Spleen (tissue), 7 donors: ENCODE measurements at regions not wholly inside any gene's neighbourhood (a gene's known extent, or its start where the extent isn't known, plus 50 kb on each side); places are given as distances from the start of the nearest gene placed in this dataset.

Experiments
- POLR2A ChIP-seq, 3 donors: fragments of 450-650 bp; IDR thresholded peaks; one replicate each; pipeline ENCODE4 v1.5.1; 2017; ENCODE audit warnings: antibody characterized with exemption in 3 of 3, mild to moderate bottlenecking in 1 of 3
- POLR2AphosphoS5 ChIP-seq, 3 donors: sonication (generic); formaldehyde crosslinking; IDR thresholded peaks; one replicate each; pipeline ENCODE4 v1.5.1; 2017; ENCODE audit warnings: antibody characterized with exemption in 3 of 3
- TF ChIP-seq, protein P1 (sequence below), 11 experiments: fragments of 200-600 bp in 7 of 11; fragments of 450-650 bp in 4 of 11; sonication (generic) in 4 of 11; IDR thresholded peaks in 8 of 11; conservative IDR thresholded peaks in 3 of 11; 1 replicate in 7 of 11; 2 replicates in 4 of 11; pipeline versions ENCODE4 v1.4.0 to v1.8.0; 2016 to 2021; ENCODE audit warnings: antibody characterized with exemption in 11 of 11, inconsistent platforms in 4 of 11, mild to moderate bottlenecking in 1 of 11
- donor health status: DM: no; HTN: no; CAD: no; lungs with moderate emphysema.
- donor health status: DM: no; HTN: no; CAD: no.
- donor health status: DM: no; HTN: no; CAD: no.

DNA sequence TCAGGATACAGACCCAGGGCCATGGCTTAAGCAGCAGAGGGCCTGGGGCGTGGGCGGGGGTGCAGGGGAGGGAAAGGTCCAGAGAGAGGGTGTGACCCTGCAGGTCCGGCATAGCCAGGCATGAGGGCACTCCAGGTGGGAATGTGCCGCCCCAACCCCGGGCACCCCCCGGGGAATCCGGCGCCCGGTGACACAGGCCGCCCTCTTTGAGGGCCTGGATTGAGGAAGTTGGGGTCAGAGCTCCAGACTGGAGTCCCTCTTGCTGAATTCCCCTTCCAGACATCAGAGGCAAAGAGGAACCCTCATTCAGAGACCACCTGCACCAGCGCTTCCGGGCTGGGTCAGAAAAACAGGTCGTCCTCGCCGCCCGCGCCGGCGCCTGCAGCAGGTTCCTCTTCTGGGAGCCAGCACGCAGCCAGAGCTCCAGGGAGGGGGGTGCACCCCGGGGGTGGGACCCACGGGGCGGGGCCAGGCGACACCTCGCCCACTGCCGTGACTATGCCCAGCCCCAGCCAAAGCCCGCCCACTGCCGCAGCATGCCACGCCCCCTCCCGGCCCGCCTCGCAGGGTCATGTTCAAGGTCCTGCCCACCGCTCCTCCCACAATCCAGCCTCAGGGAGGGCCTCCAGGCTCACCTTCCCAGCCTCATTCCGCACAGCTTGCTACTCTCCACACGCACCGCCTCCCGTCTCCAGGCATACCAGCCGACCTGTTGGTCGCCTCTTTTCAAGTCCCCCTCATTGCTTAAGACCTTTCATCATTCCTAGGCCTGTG, 98.3 kb upstream of the ID2 start:
- TF ChIP-seq, protein P1, sequence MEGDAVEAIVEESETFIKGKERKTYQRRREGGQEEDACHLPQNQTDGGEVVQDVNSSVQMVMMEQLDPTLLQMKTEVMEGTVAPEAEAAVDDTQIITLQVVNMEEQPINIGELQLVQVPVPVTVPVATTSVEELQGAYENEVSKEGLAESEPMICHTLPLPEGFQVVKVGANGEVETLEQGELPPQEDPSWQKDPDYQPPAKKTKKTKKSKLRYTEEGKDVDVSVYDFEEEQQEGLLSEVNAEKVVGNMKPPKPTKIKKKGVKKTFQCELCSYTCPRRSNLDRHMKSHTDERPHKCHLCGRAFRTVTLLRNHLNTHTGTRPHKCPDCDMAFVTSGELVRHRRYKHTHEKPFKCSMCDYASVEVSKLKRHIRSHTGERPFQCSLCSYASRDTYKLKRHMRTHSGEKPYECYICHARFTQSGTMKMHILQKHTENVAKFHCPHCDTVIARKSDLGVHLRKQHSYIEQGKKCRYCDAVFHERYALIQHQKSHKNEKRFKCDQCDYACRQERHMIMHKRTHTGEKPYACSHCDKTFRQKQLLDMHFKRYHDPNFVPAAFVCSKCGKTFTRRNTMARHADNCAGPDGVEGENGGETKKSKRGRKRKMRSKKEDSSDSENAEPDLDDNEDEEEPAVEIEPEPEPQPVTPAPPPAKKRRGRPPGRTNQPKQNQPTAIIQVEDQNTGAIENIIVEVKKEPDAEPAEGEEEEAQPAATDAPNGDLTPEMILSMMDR (IDR thresholded peaks at IDR 0.05 in 8 of 11, conservative IDR thresholded peaks at IDR 0.05 in 3 of 11), result no peak
- TF ChIP-seq POLR2AphosphoS5 (IDR thresholded peaks at IDR 0.05) (peak; percentile 58 to 84 (median 81)), POLR2A (IDR thresholded peaks at IDR 0.05) (no peak)
